Bronchial epithelial cell (primary cell): ENCODE measurements at regions not wholly inside any gene's neighbourhood (a gene's known extent, or its start where the extent isn't known, plus 50 kb on each side); places are given as distances from the start of the nearest gene placed in this dataset.
"Not testable (repeated sequence)": the region's sequence is repeated elsewhere in the genome, so short reads cannot be mapped to it uniquely, and the experiment has no call there.

Experiments used
- DNase-seq: peaks from one replicate; pipeline ENCODE4 v3.0.0-alpha.2; 2010; ENCODE audit warnings: low read depth
- FAIRE-seq: peaks from 2 replicates; lab custom pipeline; 2011; peaks lifted over from hg19 to GRCh38; lab: Jason Lieb, UNC
- H3K27me3 ChIP-seq: 2 replicates; pipeline ENCODE4 v1.5.1; 2011; ENCODE audit warnings: low read length; ENCODE audit not compliant: control insufficient read depth, insufficient read depth
- H3K36me3 ChIP-seq: 2 replicates; pipeline ENCODE4 v1.5.1; 2011; ENCODE audit warnings: low read length; ENCODE audit not compliant: control insufficient read depth, insufficient read depth
- H3K4me3 ChIP-seq: 2 replicates; pipeline ENCODE4 v1.5.1; 2011; ENCODE audit warnings: mild to moderate bottlenecking, low read depth, low read length, control low read depth
- CTCF ChIP-seq: IDR thresholded peaks from 2 replicates; pipeline ENCODE4 v1.5.1; 2011; ENCODE audit warnings: mild to moderate bottlenecking, moderate library complexity, low read length, control low read depth, inconsistent platforms; ENCODE audit not compliant: insufficient read depth, severe bottlenecking

- Histone ChIP-seq H3K36me3 (no peaks in the 10 kb centered on the region), H3K4me3 (no peak overlapping the region), H3K27me3 (no peaks in the 10 kb centered on the region)
- DNase-seq, result peak; percentile 74
- TF ChIP-seq CTCF, result no peak
- FAIRE-seq, result peak; percentile 64
Measured at GRCh38 chr5:154677921-154678320, 77.3 kb upstream of the LARP1 start.

GRCh38 chr5:154676508-154676907 lies 78.7 kb upstream of the LARP1 start:
- no peak overlapping the region for H3K4me3 ChIP-seq
- FAIRE-seq, result no peak
- TF ChIP-seq CTCF, result no peak
- no peaks in the 10 kb centered on the region for H3K27me3 ChIP-seq
- no peaks in the 10 kb centered on the region for H3K36me3 ChIP-seq
- no peak for DNase-seq

- no peak for TF ChIP-seq CTCF
- FAIRE-seq, result no peak
- H3K36me3 ChIP-seq, result no peaks in the 10 kb centered on the region
- no peak overlapping the region for H3K4me3 ChIP-seq
- no peaks in the 10 kb centered on the region for H3K27me3 ChIP-seq
- no peak for DNase-seq
Measured at GRCh38 chr5:154674029-154674428, 81.1 kb upstream of the LARP1 start.

GRCh38 chr5:154673506-154673905 lies 81.7 kb upstream of the LARP1 start:
- H3K27me3 ChIP-seq, result no peaks in the 10 kb centered on the region
- no peaks in the 10 kb centered on the region for H3K36me3 ChIP-seq
- no peak for FAIRE-seq
- no peak for DNase-seq
- no peak overlapping the region for H3K4me3 ChIP-seq
- no peak for TF ChIP-seq CTCF

GRCh38 chr5:154669913-154670312 lies 85.3 kb upstream of the LARP1 start:
- not testable (repeated sequence) for H3K27me3 ChIP-seq, DNase-seq, FAIRE-seq, H3K4me3 ChIP-seq, H3K36me3 ChIP-seq

DNA sequence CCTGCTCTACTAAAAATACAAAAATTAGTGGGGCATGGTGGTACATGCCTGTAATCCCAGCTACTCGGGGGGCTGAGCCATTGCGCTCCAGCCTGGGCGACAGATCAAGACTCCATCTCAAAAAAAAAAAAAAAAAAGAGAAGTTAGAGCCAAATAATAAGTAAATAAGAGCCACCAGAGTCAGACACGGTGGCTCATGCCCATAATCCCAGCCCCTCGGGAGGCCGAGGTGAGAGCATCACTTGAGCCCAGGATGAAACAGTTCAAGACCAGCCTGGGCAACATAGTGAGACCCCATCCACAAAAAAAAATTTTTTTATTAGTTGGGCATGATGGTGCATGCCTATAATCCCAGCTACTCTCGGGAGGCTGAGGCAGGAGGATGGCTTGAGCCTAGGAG lies 85.8 kb upstream of the LARP1 start:
- DNase-seq (no peak), FAIRE-seq (no peak)
- TF ChIP-seq CTCF, result no peak

More for the DNA sequence above, 85.8 kb upstream of the LARP1 start:
- Histone ChIP-seq H3K4me3 (no peak overlapping the region), H3K27me3 (no peaks in the 10 kb centered on the region), H3K36me3 (no peaks in the 10 kb centered on the region)
